Neuronal stem cell (in vitro differentiated cells): ENCODE measurements at regions not wholly inside any gene's neighbourhood (a gene's known extent, or its start where the extent isn't known, plus 50 kb on each side); places are given as distances from the start of the nearest gene placed in this dataset.

Experiments
- DNase-seq: peaks from one replicate; pipeline ENCODE4 v3.0.0-alpha.2; 2013; ENCODE audit warnings: low spot score
- H2AFZ ChIP-seq: one replicate; pipeline ENCODE4 v1.6.1; 2013; ENCODE audit warnings: mild to moderate bottlenecking, low read length, inconsistent platforms
- H2AK5ac ChIP-seq: 2 replicates; pipeline ENCODE4 v1.6.1; 2013; ENCODE audit warnings: low read depth, mild to moderate bottlenecking, inconsistent platforms, low read length, moderate library complexity, mixed read lengths
- H2BK120ac ChIP-seq: 2 replicates; pipeline ENCODE4 v1.6.1; 2013; ENCODE audit warnings: low read depth, mild to moderate bottlenecking, inconsistent platforms, low read length, moderate library complexity, mixed read lengths
- H2BK12ac ChIP-seq: one replicate; pipeline ENCODE4 v1.6.1; 2013; ENCODE audit warnings: low read length, inconsistent platforms
- H2BK15ac ChIP-seq: 2 replicates; pipeline ENCODE4 v1.6.1; 2013; ENCODE audit warnings: mild to moderate bottlenecking, low read length, inconsistent platforms, mixed read lengths
- H2BK5ac ChIP-seq: one replicate; pipeline ENCODE4 v1.6.1; 2013; ENCODE audit warnings: inconsistent platforms, mild to moderate bottlenecking, low read length, moderate library complexity
- H3K14ac ChIP-seq: one replicate; pipeline ENCODE4 v1.6.1; 2013; ENCODE audit warnings: low read length, inconsistent platforms
- H3K18ac ChIP-seq: 2 replicates; pipeline ENCODE4 v1.6.1; 2013; ENCODE audit warnings: low read length, inconsistent platforms
- H3K23ac ChIP-seq: 2 replicates; pipeline ENCODE4 v1.6.1; 2013; ENCODE audit warnings: low read depth, mild to moderate bottlenecking, mixed read lengths, low read length, inconsistent platforms; ENCODE audit not compliant: poor library complexity
- H3K27ac ChIP-seq: replicated peaks from 3 replicates; pipeline ENCODE4 v1.5.1; 2013; ENCODE audit warnings: low read length, inconsistent platforms
- H3K27me3 ChIP-seq, 3 experiments: 2 replicates each; pipeline ENCODE4 v1.6.1; 2013; ENCODE audit warnings: low read length in 3 of 3, mild to moderate bottlenecking in 2 of 3, inconsistent platforms in 1 of 3, low read depth in 1 of 3, mixed read lengths in 1 of 3, moderate library complexity in 1 of 3; ENCODE audit not compliant: control insufficient read depth in 3 of 3, insufficient read depth in 3 of 3
- H3K36me3 ChIP-seq, 2 donors: replicated peaks in 1 of 2; 2 replicates each; pipeline ENCODE4 v1.6.1; 2013; ENCODE audit warnings: low read length in 2 of 2; ENCODE audit not compliant: control insufficient read depth in 2 of 2, insufficient read depth in 2 of 2
- H3K4ac ChIP-seq: 2 replicates; pipeline ENCODE4 v1.6.1; 2013; ENCODE audit warnings: inconsistent platforms, mild to moderate bottlenecking, low read length, moderate library complexity
- H3K4me1 ChIP-seq, 2 donors: 1 replicate in 1 of 2; 2 replicates in 1 of 2; pipeline ENCODE4 v1.6.1; 2013; ENCODE audit warnings: low read length in 2 of 2, low read depth in 1 of 2; ENCODE audit not compliant: control insufficient read depth in 2 of 2, insufficient read depth in 1 of 2
- H3K4me2 ChIP-seq: one replicate; pipeline ENCODE4 v1.6.1; 2013; ENCODE audit warnings: mild to moderate bottlenecking, low read length, inconsistent platforms; ENCODE audit not compliant: insufficient read depth, poor library complexity, severe bottlenecking
- H3K4me3 ChIP-seq, 2 donors: 2 replicates each; pipeline ENCODE4 v1.5.1; 2013; ENCODE audit warnings: low read length in 2 of 2, mild to moderate bottlenecking in 2 of 2, inconsistent platforms in 1 of 2, moderate library complexity in 1 of 2
- H3K79me1 ChIP-seq: one replicate; pipeline ENCODE4 v1.6.1; 2013; ENCODE audit warnings: low read depth, mild to moderate bottlenecking, inconsistent platforms, low read length, moderate library complexity
- H3K9ac ChIP-seq: one replicate; pipeline ENCODE4 v1.6.1; 2013; ENCODE audit warnings: mild to moderate bottlenecking, low read depth, low read length, inconsistent platforms; ENCODE audit not compliant: poor library complexity
- H3K9me3 ChIP-seq, 2 donors: replicated peaks in 1 of 2; 2 replicates each; pipeline versions ENCODE3 to v1.6.1; 2013; ENCODE audit warnings: low read length in 2 of 2, mild to moderate bottlenecking in 2 of 2, inconsistent platforms in 1 of 2, low read depth in 1 of 2, mixed read lengths in 1 of 2, moderate library complexity in 1 of 2; ENCODE audit not compliant: control insufficient read depth in 2 of 2, insufficient read depth in 1 of 2
- H4K8ac ChIP-seq: one replicate; pipeline ENCODE4 v1.6.1; 2013; ENCODE audit warnings: low read depth, mild to moderate bottlenecking, inconsistent platforms, low read length, moderate library complexity
- H4K91ac ChIP-seq: one replicate; pipeline ENCODE4 v1.6.1; 2013; ENCODE audit warnings: low read length, low read depth, mild to moderate bottlenecking, inconsistent platforms; ENCODE audit not compliant: poor library complexity
- WGBS, 2 donors: extraction: QIAGEN DNeasy Blood & Tissue Kit; methylation state at CpG; one replicate each; pipeline ENCODE4 v1.1.7; 2013; ENCODE audit warnings: missing lambda C conversion rate in 2 of 2, mixed read lengths in 1 of 2; ENCODE audit not compliant: insufficient read length in 2 of 2, insufficient replicate concordance in 1 of 2; ENCODE audit errors: extremely low coverage in 2 of 2; 5-methylcytosine and 5-hydroxymethylcytosine counted together

DNA sequence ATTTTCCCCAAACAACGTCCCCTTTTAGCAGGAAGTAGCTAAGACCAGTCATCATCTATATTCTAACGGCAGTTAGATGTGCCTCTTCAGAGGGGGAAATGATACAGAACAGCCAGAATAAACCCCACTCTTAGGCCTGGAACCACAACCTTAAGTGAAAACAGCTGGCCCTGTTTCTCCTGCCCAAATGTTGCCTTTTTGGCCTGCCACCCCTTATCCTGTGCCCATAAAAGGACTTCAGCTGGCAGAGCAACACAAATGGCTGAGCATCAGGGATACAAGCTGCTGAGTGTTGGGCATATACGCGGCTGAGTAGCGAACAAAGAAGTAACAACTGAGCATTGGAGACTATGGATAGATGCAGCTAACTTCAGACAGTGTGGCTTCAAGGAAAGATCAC is 1491.4 kb downstream of the LRRC4C start:
- H3K4me2 ChIP-seq = no peak overlapping the region
- no peak overlapping the region for H2BK5ac ChIP-seq
- no peak overlapping the region for H3K4ac ChIP-seq
- no peaks in the 10 kb centered on the region for H3K36me3 ChIP-seq
- H2BK120ac ChIP-seq = no peak overlapping the region
- H3K9me3 ChIP-seq = no peaks in the 10 kb centered on the region
- no peak overlapping the region for H3K4me3 ChIP-seq
- H2AFZ ChIP-seq = no peak overlapping the region
- no peaks in the 10 kb centered on the region for H3K79me1 ChIP-seq
- no peaks in the 10 kb centered on the region for H3K27me3 ChIP-seq
- H3K23ac ChIP-seq = no peak overlapping the region
- H3K27ac ChIP-seq = no peak overlapping the region
- H3K14ac ChIP-seq = no peak overlapping the region
- H3K9ac ChIP-seq = no peak overlapping the region
- no peak overlapping the region for H3K18ac ChIP-seq
- no peak overlapping the region for H2AK5ac ChIP-seq
- no peak overlapping the region for H4K8ac ChIP-seq
- DNase-seq = no peak
- no peak overlapping the region for H4K91ac ChIP-seq
- no peak overlapping the region for H2BK12ac ChIP-seq
- H2BK15ac ChIP-seq = no peak overlapping the region
- no CpG with 5 or more reads among the region's 5 CpGs for WGBS, 2 donors
- peaks cover 0 to 3% of the 10 kb centered on the region in 2 donors for H3K4me1 ChIP-seq

- H4K91ac ChIP-seq = no peak overlapping the region
- WGBS, 2 donors = no CpG with 5 or more reads among the region's 5 CpGs
- H2BK15ac ChIP-seq = no peak overlapping the region
- no peak overlapping the region for H3K4ac ChIP-seq
- H2AK5ac ChIP-seq = no peak overlapping the region
- H2BK5ac ChIP-seq = no peak overlapping the region
- no peaks in the 10 kb centered on the region for H3K36me3 ChIP-seq
- no peaks in the 10 kb centered on the region for H3K27me3 ChIP-seq
- no peak overlapping the region for H2AFZ ChIP-seq
- no peak overlapping the region for H3K9ac ChIP-seq
- H3K4me2 ChIP-seq = no peak overlapping the region
- no peak overlapping the region for H3K23ac ChIP-seq
- H3K4me1 ChIP-seq = peaks cover 0 to 3% of the 10 kb centered on the region in 2 donors
- H3K79me1 ChIP-seq = no peaks in the 10 kb centered on the region
- DNase-seq = no peak
- H4K8ac ChIP-seq = no peak overlapping the region
- H3K14ac ChIP-seq = no peak overlapping the region
- H2BK12ac ChIP-seq = no peak overlapping the region
- no peak overlapping the region for H2BK120ac ChIP-seq
- no peak overlapping the region for H3K27ac ChIP-seq
- no peak overlapping the region for H3K18ac ChIP-seq
- no peaks in the 10 kb centered on the region for H3K9me3 ChIP-seq
- no peak overlapping the region for H3K4me3 ChIP-seq
Measured at GRCh38 chr11:39965701-39966100, 1493.8 kb downstream of the LRRC4C start.

DNA sequence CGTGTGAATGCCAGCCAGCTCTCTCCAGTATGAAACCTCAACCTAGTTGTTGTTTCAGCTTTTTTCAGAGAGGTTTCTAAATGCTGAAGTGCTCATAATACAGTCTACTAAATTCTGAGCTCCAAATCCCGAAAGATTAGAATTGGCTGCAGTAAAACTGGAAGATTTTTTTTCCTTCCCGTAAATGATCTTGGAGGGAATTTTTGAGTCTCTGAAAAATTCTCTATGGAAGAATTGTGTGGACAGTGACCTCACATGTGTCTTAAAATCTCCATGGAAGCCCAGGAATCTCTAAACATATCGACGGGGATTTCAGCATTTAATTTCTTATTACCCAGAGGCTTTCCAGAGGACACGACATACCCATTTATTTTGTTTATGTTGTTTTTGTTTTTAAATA is 1499.2 kb downstream of the LRRC4C start:
- H3K4ac ChIP-seq = no peak overlapping the region
- no peak overlapping the region for H4K91ac ChIP-seq
- H2AK5ac ChIP-seq = no peak overlapping the region
- H2BK5ac ChIP-seq = no peak overlapping the region
- no peaks in the 10 kb centered on the region for H3K79me1 ChIP-seq
- no peak overlapping the region for H3K14ac ChIP-seq
- no peak overlapping the region for H3K4me2 ChIP-seq
- no peak overlapping the region for H2AFZ ChIP-seq
- DNase-seq = no peak
- H2BK12ac ChIP-seq = no peak overlapping the region
- no peaks in the 10 kb centered on the region for H3K4me1 ChIP-seq
- H3K27me3 ChIP-seq = no peaks in the 10 kb centered on the region
- no peak overlapping the region for H3K4me3 ChIP-seq
- no CpG with 5 or more reads among the region's 6 CpGs for WGBS, 2 donors
- H4K8ac ChIP-seq = no peak overlapping the region
- H3K23ac ChIP-seq = no peak overlapping the region
- no peaks in the 10 kb centered on the region for H3K36me3 ChIP-seq
- no peak overlapping the region for H3K18ac ChIP-seq
- no peak overlapping the region for H2BK120ac ChIP-seq
- no peak overlapping the region for H3K27ac ChIP-seq
- H3K9me3 ChIP-seq = no peaks in the 10 kb centered on the region
- H3K9ac ChIP-seq = no peak overlapping the region
- H2BK15ac ChIP-seq = no peak overlapping the region

GRCh38 chr11:39932966-39933365 is 1526.5 kb downstream of the LRRC4C start:
- H3K23ac ChIP-seq = no peak overlapping the region
- H2BK120ac ChIP-seq = no peak overlapping the region
- H3K4me1 ChIP-seq = peaks cover 0 to 3% of the 10 kb centered on the region in 2 donors
- H4K8ac ChIP-seq = no peak overlapping the region
- no peak overlapping the region for H3K4me3 ChIP-seq
- H3K4me2 ChIP-seq = no peak overlapping the region
- no peak overlapping the region for H3K27ac ChIP-seq
- WGBS, 2 donors = no CpG with 5 or more reads among the region's 3 CpGs
- H3K36me3 ChIP-seq = no peaks in the 10 kb centered on the region
- no peak for DNase-seq
- no peak overlapping the region for H2AFZ ChIP-seq
- H4K91ac ChIP-seq = no peak overlapping the region
- no peak overlapping the region for H3K9ac ChIP-seq
- no peak overlapping the region for H3K4ac ChIP-seq
- no peaks in the 10 kb centered on the region for H3K79me1 ChIP-seq
- H2BK12ac ChIP-seq = no peak overlapping the region
- no peak overlapping the region for H3K18ac ChIP-seq
- no peak overlapping the region for H3K14ac ChIP-seq
- peaks cover 0 to 2% of the 10 kb centered on the region in 2 donors for H3K9me3 ChIP-seq
- no peak overlapping the region for H2BK15ac ChIP-seq
- H2AK5ac ChIP-seq = no peak overlapping the region
- H2BK5ac ChIP-seq = no peak overlapping the region
- no peaks in the 10 kb centered on the region for H3K27me3 ChIP-seq
